SK-N-SH (cell line): ENCODE measurements at regions not wholly inside any gene's neighbourhood (a gene's known extent, or its start where the extent isn't known, plus 50 kb on each side); places are given as distances from the start of the nearest gene placed in this dataset.

ENCODE experiments used
- CTCF ChIA-PET: fragments of 300-600, 350-600 bp; formaldehyde crosslinking; extraction: SDS; loops from one replicate; lab custom pipeline; 2021; lab: Yijun Ruan, JAX
- POLR2A ChIA-PET: fragments of 350-600 bp; sonication (Branson Sonifier 250); formaldehyde crosslinking; extraction: SDS; loops from one replicate; lab custom pipeline; 2020; ENCODE audit warnings: antibody characterized with exemption, inconsistent platforms; lab: Yijun Ruan, JAX
- DNase-seq: peaks from one replicate; pipeline ENCODE4 v3.0.0; 2012
- H2AFZ ChIP-seq: fragments of 200-600 bp; sonication (generic); 2 replicates; pipeline ENCODE4 v1.8.1; 2016; ENCODE audit warnings: antibody characterized with exemption, mild to moderate bottlenecking, low read depth
- H3F3A ChIP-seq: fragments of 200-600 bp; sonication (generic); replicated peaks from 2 replicates; pipeline ENCODE3; 2016; ENCODE audit warnings: antibody characterized with exemption, mild to moderate bottlenecking; ENCODE audit not compliant: insufficient read depth
- H3K27ac ChIP-seq, 2 experiments: fragments of 200-500 bp in 1 of 2; fragments of 200-600 bp in 1 of 2; sonication (Bioruptor generic) in 1 of 2; sonication (generic), shearing (Covaris generic) in 1 of 2; 2 replicates each; pipeline versions ENCODE4 v1.5.1 to v1.6.1; 2014 to 2016; ENCODE audit warnings: low read depth in 2 of 2, inconsistent platforms in 1 of 2, low read length in 1 of 2, mild to moderate bottlenecking in 1 of 2, mixed read lengths in 1 of 2
- H3K27me3 ChIP-seq: fragments of 200-600 bp; sonication (generic), shearing (Covaris generic); 2 replicates; pipeline ENCODE4 v1.6.1; 2016; ENCODE audit warnings: mixed run types; ENCODE audit not compliant: insufficient read depth
- H3K36me3 ChIP-seq, 2 experiments: fragments of 200-500 bp in 1 of 2; fragments of 200-600 bp in 1 of 2; sonication (Bioruptor generic) in 1 of 2; sonication (generic) in 1 of 2; replicated peaks in 1 of 2; 2 replicates each; pipeline versions ENCODE3 to v1.5.1; 2014 to 2016; ENCODE audit warnings: low read length in 1 of 2, mild to moderate bottlenecking in 1 of 2; ENCODE audit not compliant: insufficient read depth in 2 of 2, control insufficient read depth in 1 of 2
- H3K4me1 ChIP-seq, 2 experiments: fragments of 200-500 bp in 1 of 2; fragments of 200-600 bp in 1 of 2; sonication (Bioruptor generic) in 1 of 2; sonication (generic), shearing (Covaris generic) in 1 of 2; 2 replicates each; pipeline versions ENCODE4 v1.5.1 to v1.6.1; 2014 to 2016; ENCODE audit warnings: low read depth in 1 of 2, low read length in 1 of 2, mixed run types in 1 of 2; ENCODE audit not compliant: insufficient read depth in 2 of 2, control insufficient read depth in 1 of 2
- H3K4me2 ChIP-seq: fragments of 200-600 bp; sonication (generic), shearing (Covaris generic); 2 replicates; pipeline ENCODE4 v1.6.1; 2017; ENCODE audit warnings: mixed run types
- H3K4me3 ChIP-seq, 2 experiments: fragments of 200-500 bp in 1 of 2; fragments of 200-600 bp in 1 of 2; sonication (Bioruptor generic) in 1 of 2; sonication (generic), shearing (Covaris generic) in 1 of 2; 2 replicates each; pipeline versions ENCODE4 v1.5.1 to v1.8.1; 2014 to 2016; ENCODE audit warnings: low read depth in 2 of 2, inconsistent platforms in 1 of 2, low read length in 1 of 2, mild to moderate bottlenecking in 1 of 2, mixed read lengths in 1 of 2, moderate library complexity in 1 of 2
- H3K79me2 ChIP-seq: fragments of 200-600 bp; sonication (generic); 2 replicates; pipeline ENCODE4 v1.8.1; 2017; ENCODE audit warnings: mild to moderate bottlenecking; ENCODE audit not compliant: insufficient read depth
- H3K9ac ChIP-seq: fragments of 200-600 bp; sonication (generic); 2 replicates; pipeline ENCODE4 v1.6.1; 2017; ENCODE audit warnings: mixed run types
- H3K9me2 ChIP-seq: fragments of 200-600 bp; sonication (generic); 2 replicates; pipeline ENCODE4 v1.6.1; 2017; ENCODE audit warnings: mixed run types
- H3K9me3 ChIP-seq: fragments of 200-600 bp; sonication (generic); 2 replicates; pipeline ENCODE4 v1.6.1; 2017; ENCODE audit warnings: mixed run types, mild to moderate bottlenecking, moderate library complexity
- H4K20me1 ChIP-seq: fragments of 200-600 bp; sonication (generic); 2 replicates; pipeline ENCODE4 v1.6.1; 2017; ENCODE audit warnings: mild to moderate bottlenecking, mixed run types; ENCODE audit not compliant: insufficient read depth
- CHD2 ChIP-seq: fragments of 150-350 bp; IDR thresholded peaks from 2 replicates; pipeline ENCODE4 v1.6.1; 2018; ENCODE audit warnings: low read length; ENCODE audit not compliant: partially characterized antibody
- ELF1 ChIP-seq: IDR thresholded peaks from 2 replicates; pipeline ENCODE4 v1.4.0; 2012
- EP300 ChIP-seq, 2 experiments: IDR thresholded peaks; 2 replicates each; pipeline versions ENCODE4 v1.4.0 to v1.6.1; 2012; ENCODE audit warnings: borderline replicate concordance in 1 of 2, low read depth in 1 of 2, low read length in 1 of 2
- FOXM1 ChIP-seq: IDR thresholded peaks from 2 replicates; pipeline ENCODE4 v1.4.0; 2012; ENCODE audit warnings: low read depth, mild to moderate bottlenecking
- GABPA ChIP-seq: IDR thresholded peaks from 2 replicates; pipeline ENCODE4 v1.4.0; 2012; ENCODE audit warnings: low read depth, mild to moderate bottlenecking
- POLR2AphosphoS5 ChIP-seq: IDR thresholded peaks from 2 replicates; pipeline ENCODE4 v1.6.1; 2012; ENCODE audit warnings: low read depth, low read length
- SMC3 ChIP-seq: IDR thresholded peaks from 2 replicates; pipeline ENCODE4 v1.6.1; 2012; ENCODE audit warnings: low read depth, low read length, improper control_type of control experiment
- TAF1 ChIP-seq: IDR thresholded peaks from 2 replicates; pipeline ENCODE4 v1.6.1; 2012; ENCODE audit warnings: low read depth, mild to moderate bottlenecking, low read length, moderate library complexity, borderline replicate concordance
- TCF12 ChIP-seq: IDR thresholded peaks from 2 replicates; pipeline ENCODE4 v1.4.0; 2012
- TEAD4 ChIP-seq: IDR thresholded peaks from 2 replicates; pipeline ENCODE4 v1.4.0; 2012; ENCODE audit warnings: mild to moderate bottlenecking, borderline replicate concordance; ENCODE audit not compliant: insufficient read depth
- YY1 ChIP-seq: IDR thresholded peaks from 2 replicates; pipeline ENCODE4 v1.4.0; 2012; ENCODE audit warnings: low read depth, mild to moderate bottlenecking
- WGBS: methylation state at CpG from one replicate; pipeline ENCODE4 v1.1.6; 2017; ENCODE audit warnings: low lambda C conversion rate; 5-methylcytosine and 5-hydroxymethylcytosine counted together
- TF ChIP-seq, protein P1 (sequence below): IDR thresholded peaks from 2 replicates; pipeline ENCODE4; 2012
- TF ChIP-seq, protein P2 (sequence below): IDR thresholded peaks from 2 replicates; pipeline ENCODE4 v1.4.0; 2012; ENCODE audit warnings: low read depth, borderline replicate concordance
- TF ChIP-seq, protein P3 (sequence below): IDR thresholded peaks from 2 replicates; pipeline ENCODE4 v1.4.0; 2012; ENCODE audit warnings: low read depth
- TF ChIP-seq, protein P4 (sequence below): IDR thresholded peaks from 2 replicates; pipeline ENCODE4 v1.4.0; 2012; ENCODE audit warnings: low read depth, borderline replicate concordance
- TF ChIP-seq, protein P5 (sequence below): fragments of 200-600 bp; sonication (generic); IDR thresholded peaks from 2 replicates; pipeline ENCODE4 v1.6.1; 2017; ENCODE audit warnings: antibody characterized with exemption, mild to moderate bottlenecking, moderate library complexity
- TF ChIP-seq, protein P6 (sequence below): IDR thresholded peaks from 2 replicates; pipeline ENCODE4 v1.6.1; 2012; ENCODE audit warnings: mild to moderate bottlenecking, low read depth, low read length, moderate library complexity
- TF ChIP-seq, protein P7 (sequence below): fragments of 150-350 bp; IDR thresholded peaks from 2 replicates; pipeline ENCODE4 v1.6.1; 2017; ENCODE audit warnings: antibody characterized with exemption, low read length, low read depth, borderline replicate concordance

DNA sequence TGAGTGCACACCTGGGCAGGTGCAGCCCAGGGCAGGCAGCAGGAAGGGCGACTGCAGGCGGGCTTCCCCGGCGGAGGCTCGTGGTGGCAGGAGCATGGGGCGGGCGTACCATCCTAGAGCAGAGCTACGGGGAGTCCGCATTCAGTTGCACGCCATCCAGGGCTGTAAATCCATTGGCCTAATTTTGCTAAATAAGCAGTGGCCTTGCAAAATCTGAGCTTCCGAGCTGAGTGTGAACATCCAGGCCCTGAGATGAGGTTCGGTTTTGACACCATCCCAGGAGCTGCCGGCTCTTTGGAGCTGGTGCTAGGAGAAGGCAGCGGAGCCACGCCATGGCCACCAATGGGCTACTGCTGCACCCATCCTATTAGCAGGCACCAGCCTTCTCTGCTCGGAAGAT is 664.8 kb downstream of the BRD1 start:
- no peaks in the 10 kb centered on the region for H3K36me3 ChIP-seq
- H3K9me3 ChIP-seq, result no peaks in the 10 kb centered on the region
- TF ChIP-seq, protein P1, sequence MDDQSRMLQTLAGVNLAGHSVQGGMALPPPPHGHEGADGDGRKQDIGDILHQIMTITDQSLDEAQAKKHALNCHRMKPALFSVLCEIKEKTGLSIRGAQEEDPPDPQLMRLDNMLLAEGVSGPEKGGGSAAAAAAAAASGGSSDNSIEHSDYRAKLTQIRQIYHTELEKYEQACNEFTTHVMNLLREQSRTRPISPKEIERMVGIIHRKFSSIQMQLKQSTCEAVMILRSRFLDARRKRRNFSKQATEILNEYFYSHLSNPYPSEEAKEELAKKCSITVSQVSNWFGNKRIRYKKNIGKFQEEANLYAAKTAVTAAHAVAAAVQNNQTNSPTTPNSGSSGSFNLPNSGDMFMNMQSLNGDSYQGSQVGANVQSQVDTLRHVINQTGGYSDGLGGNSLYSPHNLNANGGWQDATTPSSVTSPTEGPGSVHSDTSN, result no peak
- TF ChIP-seq, protein P2, sequence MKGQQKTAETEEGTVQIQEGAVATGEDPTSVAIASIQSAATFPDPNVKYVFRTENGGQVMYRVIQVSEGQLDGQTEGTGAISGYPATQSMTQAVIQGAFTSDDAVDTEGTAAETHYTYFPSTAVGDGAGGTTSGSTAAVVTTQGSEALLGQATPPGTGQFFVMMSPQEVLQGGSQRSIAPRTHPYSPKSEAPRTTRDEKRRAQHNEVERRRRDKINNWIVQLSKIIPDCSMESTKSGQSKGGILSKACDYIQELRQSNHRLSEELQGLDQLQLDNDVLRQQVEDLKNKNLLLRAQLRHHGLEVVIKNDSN, result no peak
- TF ChIP-seq, protein P3, sequence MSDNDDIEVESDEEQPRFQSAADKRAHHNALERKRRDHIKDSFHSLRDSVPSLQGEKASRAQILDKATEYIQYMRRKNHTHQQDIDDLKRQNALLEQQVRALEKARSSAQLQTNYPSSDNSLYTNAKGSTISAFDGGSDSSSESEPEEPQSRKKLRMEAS, result no peak
- TF ChIP-seq TAF1 (no peak), TCF12 (no peak), TEAD4 (no peak), FOXM1 (no peak), POLR2AphosphoS5 (no peak), CHD2 (no peak), SMC3 (no peak), ELF1 (no peak), EP300 (IDR thresholded peaks at IDR 0.05; ENCODE audit: borderline replicate concordance in 1 of 2, low read depth in 1 of 2, low read length in 1 of 2) (no peak), YY1 (no peak), GABPA (no peak)
- TF ChIP-seq, protein P4, sequence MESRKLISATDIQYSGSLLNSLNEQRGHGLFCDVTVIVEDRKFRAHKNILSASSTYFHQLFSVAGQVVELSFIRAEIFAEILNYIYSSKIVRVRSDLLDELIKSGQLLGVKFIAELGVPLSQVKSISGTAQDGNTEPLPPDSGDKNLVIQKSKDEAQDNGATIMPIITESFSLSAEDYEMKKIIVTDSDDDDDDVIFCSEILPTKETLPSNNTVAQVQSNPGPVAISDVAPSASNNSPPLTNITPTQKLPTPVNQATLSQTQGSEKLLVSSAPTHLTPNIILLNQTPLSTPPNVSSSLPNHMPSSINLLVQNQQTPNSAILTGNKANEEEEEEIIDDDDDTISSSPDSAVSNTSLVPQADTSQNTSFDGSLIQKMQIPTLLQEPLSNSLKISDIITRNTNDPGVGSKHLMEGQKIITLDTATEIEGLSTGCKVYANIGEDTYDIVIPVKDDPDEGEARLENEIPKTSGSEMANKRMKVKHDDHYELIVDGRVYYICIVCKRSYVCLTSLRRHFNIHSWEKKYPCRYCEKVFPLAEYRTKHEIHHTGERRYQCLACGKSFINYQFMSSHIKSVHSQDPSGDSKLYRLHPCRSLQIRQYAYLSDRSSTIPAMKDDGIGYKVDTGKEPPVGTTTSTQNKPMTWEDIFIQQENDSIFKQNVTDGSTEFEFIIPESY, result no peak
- TF ChIP-seq, protein P5, sequence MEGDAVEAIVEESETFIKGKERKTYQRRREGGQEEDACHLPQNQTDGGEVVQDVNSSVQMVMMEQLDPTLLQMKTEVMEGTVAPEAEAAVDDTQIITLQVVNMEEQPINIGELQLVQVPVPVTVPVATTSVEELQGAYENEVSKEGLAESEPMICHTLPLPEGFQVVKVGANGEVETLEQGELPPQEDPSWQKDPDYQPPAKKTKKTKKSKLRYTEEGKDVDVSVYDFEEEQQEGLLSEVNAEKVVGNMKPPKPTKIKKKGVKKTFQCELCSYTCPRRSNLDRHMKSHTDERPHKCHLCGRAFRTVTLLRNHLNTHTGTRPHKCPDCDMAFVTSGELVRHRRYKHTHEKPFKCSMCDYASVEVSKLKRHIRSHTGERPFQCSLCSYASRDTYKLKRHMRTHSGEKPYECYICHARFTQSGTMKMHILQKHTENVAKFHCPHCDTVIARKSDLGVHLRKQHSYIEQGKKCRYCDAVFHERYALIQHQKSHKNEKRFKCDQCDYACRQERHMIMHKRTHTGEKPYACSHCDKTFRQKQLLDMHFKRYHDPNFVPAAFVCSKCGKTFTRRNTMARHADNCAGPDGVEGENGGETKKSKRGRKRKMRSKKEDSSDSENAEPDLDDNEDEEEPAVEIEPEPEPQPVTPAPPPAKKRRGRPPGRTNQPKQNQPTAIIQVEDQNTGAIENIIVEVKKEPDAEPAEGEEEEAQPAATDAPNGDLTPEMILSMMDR, result no peak
- TF ChIP-seq, protein P6, sequence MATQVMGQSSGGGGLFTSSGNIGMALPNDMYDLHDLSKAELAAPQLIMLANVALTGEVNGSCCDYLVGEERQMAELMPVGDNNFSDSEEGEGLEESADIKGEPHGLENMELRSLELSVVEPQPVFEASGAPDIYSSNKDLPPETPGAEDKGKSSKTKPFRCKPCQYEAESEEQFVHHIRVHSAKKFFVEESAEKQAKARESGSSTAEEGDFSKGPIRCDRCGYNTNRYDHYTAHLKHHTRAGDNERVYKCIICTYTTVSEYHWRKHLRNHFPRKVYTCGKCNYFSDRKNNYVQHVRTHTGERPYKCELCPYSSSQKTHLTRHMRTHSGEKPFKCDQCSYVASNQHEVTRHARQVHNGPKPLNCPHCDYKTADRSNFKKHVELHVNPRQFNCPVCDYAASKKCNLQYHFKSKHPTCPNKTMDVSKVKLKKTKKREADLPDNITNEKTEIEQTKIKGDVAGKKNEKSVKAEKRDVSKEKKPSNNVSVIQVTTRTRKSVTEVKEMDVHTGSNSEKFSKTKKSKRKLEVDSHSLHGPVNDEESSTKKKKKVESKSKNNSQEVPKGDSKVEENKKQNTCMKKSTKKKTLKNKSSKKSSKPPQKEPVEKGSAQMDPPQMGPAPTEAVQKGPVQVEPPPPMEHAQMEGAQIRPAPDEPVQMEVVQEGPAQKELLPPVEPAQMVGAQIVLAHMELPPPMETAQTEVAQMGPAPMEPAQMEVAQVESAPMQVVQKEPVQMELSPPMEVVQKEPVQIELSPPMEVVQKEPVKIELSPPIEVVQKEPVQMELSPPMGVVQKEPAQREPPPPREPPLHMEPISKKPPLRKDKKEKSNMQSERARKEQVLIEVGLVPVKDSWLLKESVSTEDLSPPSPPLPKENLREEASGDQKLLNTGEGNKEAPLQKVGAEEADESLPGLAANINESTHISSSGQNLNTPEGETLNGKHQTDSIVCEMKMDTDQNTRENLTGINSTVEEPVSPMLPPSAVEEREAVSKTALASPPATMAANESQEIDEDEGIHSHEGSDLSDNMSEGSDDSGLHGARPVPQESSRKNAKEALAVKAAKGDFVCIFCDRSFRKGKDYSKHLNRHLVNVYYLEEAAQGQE, result no peak
- TF ChIP-seq, protein P7, sequence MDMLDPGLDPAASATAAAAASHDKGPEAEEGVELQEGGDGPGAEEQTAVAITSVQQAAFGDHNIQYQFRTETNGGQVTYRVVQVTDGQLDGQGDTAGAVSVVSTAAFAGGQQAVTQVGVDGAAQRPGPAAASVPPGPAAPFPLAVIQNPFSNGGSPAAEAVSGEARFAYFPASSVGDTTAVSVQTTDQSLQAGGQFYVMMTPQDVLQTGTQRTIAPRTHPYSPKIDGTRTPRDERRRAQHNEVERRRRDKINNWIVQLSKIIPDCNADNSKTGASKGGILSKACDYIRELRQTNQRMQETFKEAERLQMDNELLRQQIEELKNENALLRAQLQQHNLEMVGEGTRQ, result no peak
- TF ChIP-seq, all 33 proteins: peak for 0
- WGBS, result 58% methylated on average over 11 of the region's 16 CpGs
- Histone ChIP-seq H3K9ac (no peak overlapping the region), H3K4me3 (no peak overlapping the region), H3K9me2 (no peaks in the 10 kb centered on the region), H3K79me2 (no peaks in the 10 kb centered on the region), H3F3A (no peaks in the 10 kb centered on the region), H4K20me1 (no peaks in the 10 kb centered on the region), H3K27ac (no peak overlapping the region), H2AFZ (no peak overlapping the region), H3K27me3 (no peaks in the 10 kb centered on the region; the same call in 1 of the 2 replicates), H3K4me2 (no peak overlapping the region), H3K4me1 (peaks cover 0 to 17% of the 10 kb centered on the region in 2 experiments; a peak in 1 of 4 replicates)
- CTCF ChIA-PET, result interaction anchor here (0.9 kb wide), 1 partner anchor 116 kb away, joined by 5 read pairs; no protein-coding TSS in a partner anchor
- POLR2A ChIA-PET, result no interaction called here
- no peak for DNase-seq
